ENCODE measurements at regions not wholly inside any gene's neighbourhood (a gene's known extent, or its start where the extent isn't known, plus 50 kb on each side); places are given as distances from the start of the nearest gene placed in this dataset.

DNA sequence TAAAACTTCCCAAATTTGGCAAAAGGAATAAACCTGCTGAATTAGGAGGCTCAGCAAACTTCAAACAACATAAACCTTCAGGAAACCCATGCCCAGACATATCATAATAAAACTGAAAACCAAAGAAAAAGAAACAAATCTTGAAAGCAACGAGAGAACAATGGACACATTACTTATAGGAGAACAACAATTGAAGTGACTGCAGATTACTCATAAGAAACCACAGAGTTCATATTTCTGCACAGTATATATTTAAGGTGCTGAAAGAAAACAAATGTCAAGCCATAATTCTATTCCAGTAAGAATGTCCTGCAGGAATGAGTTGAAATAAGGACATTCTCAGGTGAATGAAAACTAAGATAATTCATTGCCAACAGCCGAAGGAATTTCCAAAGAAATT is 80.8 kb upstream of the PROK2 start:
- BruUV-seq (replicated peaks): no TSS peak
- Histone ChIP-seq H3K4me3 (no peak overlapping the region), H3K4me1 (replicated peaks; ENCODE audit: insufficient read depth) (no peaks in the 10 kb centered on the region), H2AFZ (no peak overlapping the region), H3K36me3 (ENCODE audit: low read depth) (no peaks in the 10 kb centered on the region), H3K27ac (no peak overlapping the region), H3K27me3 (ENCODE audit: insufficient read depth, low read depth) (peaks cover 16% of the 10 kb centered on the region; the same call in 1 of the 2 replicates), H4K20me1 (ENCODE audit: insufficient read depth) (no peaks in the 10 kb centered on the region), H3K9me2 (ENCODE audit: insufficient read depth) (no peaks in the 10 kb centered on the region), H3K79me2 (ENCODE audit: low read depth) (no peaks in the 10 kb centered on the region), H3K4me2 (no peak overlapping the region), H3F3A (ENCODE audit: insufficient read depth, low read depth) (no peaks in the 10 kb centered on the region), H3K9me3 (ENCODE audit: insufficient read depth, low read depth) (no peaks in the 10 kb centered on the region)
- intact Hi-C loops (cut with micrococcal nuclease; ENCODE audit: unreplicated experiment): no loop called here
- TF ChIP-seq, protein P1, sequence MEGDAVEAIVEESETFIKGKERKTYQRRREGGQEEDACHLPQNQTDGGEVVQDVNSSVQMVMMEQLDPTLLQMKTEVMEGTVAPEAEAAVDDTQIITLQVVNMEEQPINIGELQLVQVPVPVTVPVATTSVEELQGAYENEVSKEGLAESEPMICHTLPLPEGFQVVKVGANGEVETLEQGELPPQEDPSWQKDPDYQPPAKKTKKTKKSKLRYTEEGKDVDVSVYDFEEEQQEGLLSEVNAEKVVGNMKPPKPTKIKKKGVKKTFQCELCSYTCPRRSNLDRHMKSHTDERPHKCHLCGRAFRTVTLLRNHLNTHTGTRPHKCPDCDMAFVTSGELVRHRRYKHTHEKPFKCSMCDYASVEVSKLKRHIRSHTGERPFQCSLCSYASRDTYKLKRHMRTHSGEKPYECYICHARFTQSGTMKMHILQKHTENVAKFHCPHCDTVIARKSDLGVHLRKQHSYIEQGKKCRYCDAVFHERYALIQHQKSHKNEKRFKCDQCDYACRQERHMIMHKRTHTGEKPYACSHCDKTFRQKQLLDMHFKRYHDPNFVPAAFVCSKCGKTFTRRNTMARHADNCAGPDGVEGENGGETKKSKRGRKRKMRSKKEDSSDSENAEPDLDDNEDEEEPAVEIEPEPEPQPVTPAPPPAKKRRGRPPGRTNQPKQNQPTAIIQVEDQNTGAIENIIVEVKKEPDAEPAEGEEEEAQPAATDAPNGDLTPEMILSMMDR (conservative IDR thresholded peaks at IDR 0.05): no peak
- TF ChIP-seq EZH2 (IDR thresholded peaks at IDR 0.05; ENCODE audit: low read depth): no peak
- ChIA-PET POLR2A (ENCODE audit: unreplicated experiment) (no interaction called here), CTCF (no interaction called here)
- no peak for DNase-seq

DNA sequence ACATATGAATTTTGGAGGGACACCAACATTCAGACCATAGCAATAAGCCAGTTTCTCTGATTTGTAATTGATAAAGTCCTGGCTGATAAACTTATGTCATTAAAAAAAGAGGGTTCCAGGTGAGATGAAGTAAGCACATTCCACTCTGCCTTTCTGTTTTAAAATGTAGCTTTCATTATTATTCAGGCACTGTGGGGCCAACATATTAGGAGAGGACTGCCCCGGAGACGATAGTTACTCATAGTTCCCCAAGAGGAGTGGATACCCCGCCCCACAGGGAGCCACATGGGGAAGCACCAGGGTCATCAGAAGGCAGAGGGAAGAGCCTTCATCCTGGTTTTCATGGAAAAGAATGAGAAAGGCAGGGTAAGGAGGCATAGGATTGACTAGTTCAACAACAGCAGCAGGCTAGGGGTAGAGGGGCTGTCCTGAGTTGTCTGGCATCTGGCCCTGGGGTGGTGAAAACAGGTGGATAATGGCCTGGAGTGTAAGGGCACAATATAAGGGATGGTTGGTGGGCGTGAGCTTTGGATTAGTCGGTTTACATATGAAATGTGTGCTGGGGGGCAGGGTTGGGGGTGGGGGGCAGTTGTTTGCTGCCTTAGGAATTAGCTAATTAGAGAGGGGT is 78.7 kb upstream of the PROK2 start:
- CTCF ChIA-PET: no interaction called here
- no peaks in the 10 kb centered on the region for H3K79me2 ChIP-seq (ENCODE audit: low read depth)
- no peaks in the 10 kb centered on the region for H3K36me3 ChIP-seq (ENCODE audit: low read depth)
- no peak for DNase-seq
- H3K4me3 ChIP-seq: no peak overlapping the region
- H3K27ac ChIP-seq: no peak overlapping the region
- intact Hi-C loops (cut with micrococcal nuclease; ENCODE audit: unreplicated experiment): no loop called here
- peaks cover 16% of the 10 kb centered on the region; the same call in 1 of the 2 replicates for H3K27me3 ChIP-seq (ENCODE audit: insufficient read depth, low read depth)
- no peaks in the 10 kb centered on the region for H3K4me1 ChIP-seq (replicated peaks; ENCODE audit: insufficient read depth)
- H3K4me2 ChIP-seq: no peak overlapping the region
- TF ChIP-seq, protein P1 (conservative IDR thresholded peaks at IDR 0.05): no peak
- no peak for TF ChIP-seq EZH2 (IDR thresholded peaks at IDR 0.05; ENCODE audit: low read depth)
- POLR2A ChIA-PET (ENCODE audit: unreplicated experiment): interaction anchor here (0.8 kb wide), 1 partner anchor 40 kb away, joined by 6 read pairs; no protein-coding TSS in a partner anchor
- BruUV-seq (replicated peaks): no TSS peak
- H3K9me2 ChIP-seq (ENCODE audit: insufficient read depth): no peaks in the 10 kb centered on the region
- no peaks in the 10 kb centered on the region for H3K9me3 ChIP-seq (ENCODE audit: insufficient read depth, low read depth)
- H4K20me1 ChIP-seq (ENCODE audit: insufficient read depth): no peaks in the 10 kb centered on the region
- H2AFZ ChIP-seq: no peak overlapping the region
- H3F3A ChIP-seq (ENCODE audit: insufficient read depth, low read depth): no peaks in the 10 kb centered on the region

DNA sequence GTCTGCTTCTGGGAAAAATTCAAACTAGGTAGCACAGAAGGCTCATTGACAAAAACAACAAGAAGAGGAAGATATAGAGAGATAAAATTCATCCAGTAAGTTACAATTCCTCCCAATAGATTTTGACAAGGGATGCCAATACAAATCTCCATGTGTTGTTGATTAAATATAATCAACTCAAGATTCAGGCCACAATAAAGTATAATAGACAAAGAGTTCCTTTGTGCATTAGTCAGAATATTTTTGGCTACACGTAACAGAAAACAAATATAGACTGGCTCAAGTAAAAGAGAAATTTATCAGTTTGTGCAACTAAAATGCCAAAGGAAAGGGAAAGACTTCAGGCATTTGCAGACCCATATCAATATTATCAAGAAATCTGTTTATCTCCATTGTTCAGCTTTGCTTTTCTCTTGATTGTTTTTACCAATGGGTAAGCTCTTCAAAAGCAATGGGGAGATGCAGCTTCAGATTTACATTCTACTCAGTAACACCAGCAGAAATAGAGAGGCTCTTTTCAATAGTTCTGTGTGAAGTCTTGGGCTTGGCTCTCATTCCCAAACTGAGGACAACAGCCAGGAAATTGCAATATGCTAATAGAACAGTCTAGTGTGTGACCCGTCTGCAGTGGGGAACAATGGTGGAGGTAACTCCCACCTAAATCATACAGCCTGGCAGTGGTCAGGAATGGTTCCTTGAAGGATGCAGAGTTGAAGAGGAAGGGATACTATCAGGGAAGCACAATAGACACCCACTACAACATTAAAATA is 77.6 kb upstream of the PROK2 start:
- no TSS peak for BruUV-seq (replicated peaks)
- H3K4me1 ChIP-seq (replicated peaks; ENCODE audit: insufficient read depth): no peaks in the 10 kb centered on the region
- ChIA-PET CTCF (no interaction called here), POLR2A (ENCODE audit: unreplicated experiment) (interaction anchor here (0.6 kb wide), 1 partner anchor 98 kb away, joined by 3 read pairs; no protein-coding TSS in a partner anchor)
- no peaks in the 10 kb centered on the region for H3F3A ChIP-seq (ENCODE audit: insufficient read depth, low read depth)
- no peak for TF ChIP-seq EZH2 (IDR thresholded peaks at IDR 0.05; ENCODE audit: low read depth)
- TF ChIP-seq, protein P1 (conservative IDR thresholded peaks at IDR 0.05): no peak
- intact Hi-C loops (cut with micrococcal nuclease; ENCODE audit: unreplicated experiment): no loop called here
- no peak for DNase-seq
- peaks cover 16% of the 10 kb centered on the region; the same call in 1 of the 2 replicates for H3K27me3 ChIP-seq (ENCODE audit: insufficient read depth, low read depth)
- no peaks in the 10 kb centered on the region for H3K9me2 ChIP-seq (ENCODE audit: insufficient read depth)
- no peaks in the 10 kb centered on the region for H3K79me2 ChIP-seq (ENCODE audit: low read depth)
- H3K9me3 ChIP-seq (ENCODE audit: insufficient read depth, low read depth): no peaks in the 10 kb centered on the region
- no peak overlapping the region for H3K27ac ChIP-seq
- no peak overlapping the region for H3K4me2 ChIP-seq
- no peak overlapping the region for H2AFZ ChIP-seq
- H4K20me1 ChIP-seq (ENCODE audit: insufficient read depth): no peaks in the 10 kb centered on the region
- H3K36me3 ChIP-seq (ENCODE audit: low read depth): no peaks in the 10 kb centered on the region
- no peak overlapping the region for H3K4me3 ChIP-seq
